ENCODE measurements at regions not wholly inside any gene's neighbourhood (a gene's known extent, or its start where the extent isn't known, plus 50 kb on each side); places are given as distances from the start of the nearest gene placed in this dataset.

- TF ChIP-seq REST (IDR thresholded peaks at IDR 0.05; ENCODE audit: low read depth) (no peak), FOXM1 (IDR thresholded peaks at IDR 0.05; ENCODE audit: borderline replicate concordance, low read depth) (no peak)
Measured at GRCh38 chr2:179373816-179374215, 109.2 kb upstream of the SESTD1 start.

All from Ishikawa (cell line).